ENCODE measurements at regions not wholly inside any gene's neighbourhood (a gene's known extent, or its start where the extent isn't known, plus 50 kb on each side); places are given as distances from the start of the nearest gene placed in this dataset.
A peak's percentile ranks its signal among the peaks of the same experiment; 100 is the strongest.

DNA sequence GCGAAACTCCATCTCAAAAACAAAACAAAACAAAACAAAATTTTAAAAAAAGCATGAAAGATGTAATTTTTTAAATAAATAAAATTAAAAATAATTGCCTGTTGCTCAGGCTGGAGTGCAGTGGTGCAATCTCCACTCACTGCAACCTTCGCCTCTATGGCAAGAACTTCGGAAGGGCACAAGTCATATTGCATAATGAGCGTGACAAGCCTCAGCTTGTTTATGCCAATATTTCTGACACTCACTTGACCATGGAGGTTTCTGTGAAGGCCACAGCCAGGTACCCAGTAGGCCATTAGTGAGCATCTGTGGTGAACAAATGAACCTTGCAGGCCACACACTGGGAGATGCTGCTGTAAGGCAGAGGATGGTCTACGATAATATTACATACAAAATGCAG lies 106.1 kb upstream of the KMT2C start:
- ChIA-PET POLR2A (no interaction called here), CTCF (ENCODE audit: low intra/inter-chr PET ratio, low total read pairs) (no interaction called here)
- no peaks in the 10 kb centered on the region for H3K9me3 ChIP-seq (ENCODE audit: low read length)
- no peaks in the 10 kb centered on the region for H3K27me3 ChIP-seq (ENCODE audit: control insufficient read depth in 1 of 2, insufficient read depth in 2 of 2, low read length in 2 of 2)
- H3K4me1 ChIP-seq (ENCODE audit: insufficient read depth, low read length): peaks cover 15% of the 10 kb centered on the region
- FAIRE-seq: no peak
- H3K36me3 ChIP-seq (replicated peaks in 1 of 2; ENCODE audit: control insufficient read depth in 1 of 2, insufficient read depth in 2 of 2, low read length in 2 of 2): no peaks in the 10 kb centered on the region
- H2AFZ ChIP-seq (ENCODE audit: low read length): no peak overlapping the region
- no peak overlapping the region for H3K4me2 ChIP-seq (ENCODE audit: low read depth, low read length)
- H3K27ac ChIP-seq (ENCODE audit: extremely low read length, insufficient read depth, low read length): no peak overlapping the region
- DNase-seq (ENCODE audit: low spot score): no peak
- no peak for ATAC-seq
- no peaks in the 10 kb centered on the region for H4K20me1 ChIP-seq (ENCODE audit: insufficient read depth, low read length)
- intact Hi-C loops (cut with micrococcal nuclease; ENCODE audit: unreplicated experiment): no loop called here
- 41% methylated on average over 4 of the region's 5 CpGs for WGBS (ENCODE audit: low lambda C conversion rate)
- in situ Hi-C loops (cut with HindIII; ENCODE audit: extremely low pct_ligation_motif_present, low pct_unique_long_range_greater_than_20kb): no loop called here
- H3K79me2 ChIP-seq (ENCODE audit: insufficient read depth, low read length): no peaks in the 10 kb centered on the region
- no TSS peak for BruUV-seq (replicated peaks)
- no peak overlapping the region for H3K9ac ChIP-seq (ENCODE audit: insufficient read depth, low read depth, low read length)
- no peak overlapping the region for H3K4me3 ChIP-seq (replicated peaks in 1 of 3; ENCODE audit: insufficient read depth in 1 of 3, low read depth in 2 of 3, low read length in 3 of 3)
- TF ChIP-seq ZNF740 (CRISPR knock-in tag; IDR thresholded peaks at IDR 0.05) (no peak), ATF7 (IDR thresholded peaks at IDR 0.05) (no peak), ATF7 (CRISPR knock-in tag; IDR thresholded peaks at IDR 0.05) (no peak), PAF1 (CRISPR knock-in tag; IDR thresholded peaks at IDR 0.05) (no peak), ZFP62 (CRISPR knock-in tag; IDR thresholded peaks at IDR 0.05) (no peak), AFF4 (CRISPR knock-in tag; IDR thresholded peaks at IDR 0.05) (no peak), YEATS4 (CRISPR knock-in tag; IDR thresholded peaks at IDR 0.05; ENCODE audit: borderline replicate concordance) (no peak), HNF4A (CRISPR knock-in tag; IDR thresholded peaks at IDR 0.05) (peak; percentile 44), FOXO1 (CRISPR knock-in tag; IDR thresholded peaks at IDR 0.05) (no peak), CEBPG (CRISPR knock-in tag; IDR thresholded peaks at IDR 0.05) (peak; percentile 36; the same call in 1 of the 2 replicates), HMGXB4 (CRISPR knock-in tag; IDR thresholded peaks at IDR 0.05; ENCODE audit: borderline replicate concordance in 1 of 2, low read depth in 1 of 2) (no peak)
- TF ChIP-seq, protein P1, sequence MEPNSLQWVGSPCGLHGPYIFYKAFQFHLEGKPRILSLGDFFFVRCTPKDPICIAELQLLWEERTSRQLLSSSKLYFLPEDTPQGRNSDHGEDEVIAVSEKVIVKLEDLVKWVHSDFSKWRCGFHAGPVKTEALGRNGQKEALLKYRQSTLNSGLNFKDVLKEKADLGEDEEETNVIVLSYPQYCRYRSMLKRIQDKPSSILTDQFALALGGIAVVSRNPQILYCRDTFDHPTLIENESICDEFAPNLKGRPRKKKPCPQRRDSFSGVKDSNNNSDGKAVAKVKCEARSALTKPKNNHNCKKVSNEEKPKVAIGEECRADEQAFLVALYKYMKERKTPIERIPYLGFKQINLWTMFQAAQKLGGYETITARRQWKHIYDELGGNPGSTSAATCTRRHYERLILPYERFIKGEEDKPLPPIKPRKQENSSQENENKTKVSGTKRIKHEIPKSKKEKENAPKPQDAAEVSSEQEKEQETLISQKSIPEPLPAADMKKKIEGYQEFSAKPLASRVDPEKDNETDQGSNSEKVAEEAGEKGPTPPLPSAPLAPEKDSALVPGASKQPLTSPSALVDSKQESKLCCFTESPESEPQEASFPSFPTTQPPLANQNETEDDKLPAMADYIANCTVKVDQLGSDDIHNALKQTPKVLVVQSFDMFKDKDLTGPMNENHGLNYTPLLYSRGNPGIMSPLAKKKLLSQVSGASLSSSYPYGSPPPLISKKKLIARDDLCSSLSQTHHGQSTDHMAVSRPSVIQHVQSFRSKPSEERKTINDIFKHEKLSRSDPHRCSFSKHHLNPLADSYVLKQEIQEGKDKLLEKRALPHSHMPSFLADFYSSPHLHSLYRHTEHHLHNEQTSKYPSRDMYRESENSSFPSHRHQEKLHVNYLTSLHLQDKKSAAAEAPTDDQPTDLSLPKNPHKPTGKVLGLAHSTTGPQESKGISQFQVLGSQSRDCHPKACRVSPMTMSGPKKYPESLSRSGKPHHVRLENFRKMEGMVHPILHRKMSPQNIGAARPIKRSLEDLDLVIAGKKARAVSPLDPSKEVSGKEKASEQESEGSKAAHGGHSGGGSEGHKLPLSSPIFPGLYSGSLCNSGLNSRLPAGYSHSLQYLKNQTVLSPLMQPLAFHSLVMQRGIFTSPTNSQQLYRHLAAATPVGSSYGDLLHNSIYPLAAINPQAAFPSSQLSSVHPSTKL (CRISPR knock-in tag; IDR thresholded peaks at IDR 0.05): 0 out of 2 replicates have a peak, but pooled peaks have one; percentile 16
- TF ChIP-seq, protein P2, sequence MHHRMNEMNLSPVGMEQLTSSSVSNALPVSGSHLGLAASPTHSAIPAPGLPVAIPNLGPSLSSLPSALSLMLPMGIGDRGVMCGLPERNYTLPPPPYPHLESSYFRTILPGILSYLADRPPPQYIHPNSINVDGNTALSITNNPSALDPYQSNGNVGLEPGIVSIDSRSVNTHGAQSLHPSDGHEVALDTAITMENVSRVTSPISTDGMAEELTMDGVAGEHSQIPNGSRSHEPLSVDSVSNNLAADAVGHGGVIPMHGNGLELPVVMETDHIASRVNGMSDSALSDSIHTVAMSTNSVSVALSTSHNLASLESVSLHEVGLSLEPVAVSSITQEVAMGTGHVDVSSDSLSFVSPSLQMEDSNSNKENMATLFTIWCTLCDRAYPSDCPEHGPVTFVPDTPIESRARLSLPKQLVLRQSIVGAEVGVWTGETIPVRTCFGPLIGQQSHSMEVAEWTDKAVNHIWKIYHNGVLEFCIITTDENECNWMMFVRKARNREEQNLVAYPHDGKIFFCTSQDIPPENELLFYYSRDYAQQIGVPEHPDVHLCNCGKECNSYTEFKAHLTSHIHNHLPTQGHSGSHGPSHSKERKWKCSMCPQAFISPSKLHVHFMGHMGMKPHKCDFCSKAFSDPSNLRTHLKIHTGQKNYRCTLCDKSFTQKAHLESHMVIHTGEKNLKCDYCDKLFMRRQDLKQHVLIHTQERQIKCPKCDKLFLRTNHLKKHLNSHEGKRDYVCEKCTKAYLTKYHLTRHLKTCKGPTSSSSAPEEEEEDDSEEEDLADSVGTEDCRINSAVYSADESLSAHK (CRISPR knock-in tag; IDR thresholded peaks at IDR 0.05; ENCODE audit: borderline replicate concordance): no peak
